HCT116 (cell line): ENCODE measurements at regions not wholly inside any gene's neighbourhood (a gene's known extent, or its start where the extent isn't known, plus 50 kb on each side); places are given as distances from the start of the nearest gene placed in this dataset.
"Not testable (repeated sequence)": the region's sequence is repeated elsewhere in the genome, so short reads cannot be mapped to it uniquely, and the experiment has no call there.

Experiments used
- CTCF ChIP-seq, 3 experiments: fragments of 200-600 bp in 1 of 3; sonication (generic) in 1 of 3; IDR thresholded peaks in 2 of 3; conservative IDR thresholded peaks in 1 of 3; 2 replicates each; pipeline ENCODE4 v1.5.1; 2012 to 2017; ENCODE audit warnings: low read depth in 2 of 3, low read length in 2 of 3, antibody characterized with exemption in 1 of 3, borderline replicate concordance in 1 of 3, control low read depth in 1 of 3, mild to moderate bottlenecking in 1 of 3, mixed read lengths in 1 of 3, mixed run types in 1 of 3, moderate library complexity in 1 of 3; ENCODE audit not compliant: insufficient read depth in 1 of 3
- POLR2A ChIP-seq: IDR thresholded peaks from 2 replicates; pipeline ENCODE4 v1.7.0; 2011; ENCODE audit warnings: borderline replicate concordance; ENCODE audit not compliant: insufficient read depth, insufficient read length; ENCODE audit errors: extremely low read depth
- SIN3A ChIP-seq: IDR thresholded peaks from 2 replicates; pipeline ENCODE4 v1.6.1; 2012; ENCODE audit warnings: low read depth
- SRF ChIP-seq: IDR thresholded peaks from 2 replicates; pipeline ENCODE4 v1.6.1; 2012; ENCODE audit warnings: low read depth

GRCh38 chr6:16931079-16931478 lies 169.8 kb upstream of the ATXN1 start:
- TF ChIP-seq SIN3A; SRF; CTCF (IDR thresholded peaks at IDR 0.05 in 2 of 3, conservative IDR thresholded peaks at IDR 0.05 in 1 of 3; ENCODE audit: borderline replicate concordance in 1 of 3, insufficient read depth in 1 of 3, low read depth in 2 of 3, low read length in 2 of 3); POLR2A: not testable (repeated sequence)
